Testis (tissue), 2 donors: ENCODE measurements at regions not wholly inside any gene's neighbourhood (a gene's known extent, or its start where the extent isn't known, plus 50 kb on each side); places are given as distances from the start of the nearest gene placed in this dataset.

Experiments
- POLR2A ChIP-seq: fragments of 450-650 bp; IDR thresholded peaks from one replicate; pipeline ENCODE4 v1.6.1; 2017; ENCODE audit warnings: antibody characterized with exemption, mild to moderate bottlenecking, moderate library complexity
- TF ChIP-seq, protein P1 (sequence below), 3 experiments: fragments of 450-650 bp in 2 of 3; fragments of 200-600 bp in 1 of 3; sonication (generic) in 1 of 3; IDR thresholded peaks; one replicate each; pipeline ENCODE4 v1.5.1; 2016 to 2019; ENCODE audit warnings: antibody characterized with exemption in 3 of 3, mild to moderate bottlenecking in 2 of 3, moderate library complexity in 1 of 3

DNA sequence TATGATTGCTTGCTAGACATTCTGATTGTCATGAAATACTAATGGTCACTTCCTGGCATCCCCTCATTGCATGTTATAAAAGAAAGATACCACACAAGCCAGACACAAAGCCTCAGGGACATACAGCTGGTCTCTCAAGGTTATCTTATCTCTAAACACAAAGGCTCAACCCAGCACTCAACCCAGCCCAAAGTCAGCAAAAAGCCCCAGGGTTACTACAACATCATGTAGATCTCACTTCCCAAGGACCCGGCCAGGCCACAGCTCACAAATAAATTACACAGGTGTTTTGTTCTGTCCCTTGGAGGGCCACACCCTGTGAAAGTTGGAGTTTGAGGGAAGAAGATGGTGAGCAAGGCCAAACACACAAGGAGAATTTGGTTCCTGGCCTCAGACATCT lies 109.7 kb upstream of the BARHL2 start:
- no peak for TF ChIP-seq POLR2A
- TF ChIP-seq, protein P1, sequence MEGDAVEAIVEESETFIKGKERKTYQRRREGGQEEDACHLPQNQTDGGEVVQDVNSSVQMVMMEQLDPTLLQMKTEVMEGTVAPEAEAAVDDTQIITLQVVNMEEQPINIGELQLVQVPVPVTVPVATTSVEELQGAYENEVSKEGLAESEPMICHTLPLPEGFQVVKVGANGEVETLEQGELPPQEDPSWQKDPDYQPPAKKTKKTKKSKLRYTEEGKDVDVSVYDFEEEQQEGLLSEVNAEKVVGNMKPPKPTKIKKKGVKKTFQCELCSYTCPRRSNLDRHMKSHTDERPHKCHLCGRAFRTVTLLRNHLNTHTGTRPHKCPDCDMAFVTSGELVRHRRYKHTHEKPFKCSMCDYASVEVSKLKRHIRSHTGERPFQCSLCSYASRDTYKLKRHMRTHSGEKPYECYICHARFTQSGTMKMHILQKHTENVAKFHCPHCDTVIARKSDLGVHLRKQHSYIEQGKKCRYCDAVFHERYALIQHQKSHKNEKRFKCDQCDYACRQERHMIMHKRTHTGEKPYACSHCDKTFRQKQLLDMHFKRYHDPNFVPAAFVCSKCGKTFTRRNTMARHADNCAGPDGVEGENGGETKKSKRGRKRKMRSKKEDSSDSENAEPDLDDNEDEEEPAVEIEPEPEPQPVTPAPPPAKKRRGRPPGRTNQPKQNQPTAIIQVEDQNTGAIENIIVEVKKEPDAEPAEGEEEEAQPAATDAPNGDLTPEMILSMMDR (IDR thresholded peaks at IDR 0.05), result no peak
